Adrenal gland (tissue), 5 donors: ENCODE measurements at regions not wholly inside any gene's neighbourhood (a gene's known extent, or its start where the extent isn't known, plus 50 kb on each side); places are given as distances from the start of the nearest gene placed in this dataset.

ENCODE experiments used
- POLR2A ChIP-seq, 2 donors: fragments of 450-650 bp; IDR thresholded peaks; one replicate each; pipeline ENCODE4 v1.6.1; 2017; ENCODE audit warnings: antibody characterized with exemption in 2 of 2, mild to moderate bottlenecking in 2 of 2, moderate library complexity in 1 of 2
- TF ChIP-seq, protein P1 (sequence below), 6 experiments: fragments of 450-650 bp in 4 of 6; fragments of 200-600 bp in 2 of 6; sonication (generic) in 1 of 6; IDR thresholded peaks; 1 replicate in 5 of 6; 2 replicates in 1 of 6; pipeline versions ENCODE4 v1.5.1 to v1.8.0; 2016 to 2021; ENCODE audit warnings: antibody characterized with exemption in 6 of 6, mild to moderate bottlenecking in 2 of 6, moderate library complexity in 1 of 6
- donor health status: DM: no; HTN: no; CAD: no.

DNA sequence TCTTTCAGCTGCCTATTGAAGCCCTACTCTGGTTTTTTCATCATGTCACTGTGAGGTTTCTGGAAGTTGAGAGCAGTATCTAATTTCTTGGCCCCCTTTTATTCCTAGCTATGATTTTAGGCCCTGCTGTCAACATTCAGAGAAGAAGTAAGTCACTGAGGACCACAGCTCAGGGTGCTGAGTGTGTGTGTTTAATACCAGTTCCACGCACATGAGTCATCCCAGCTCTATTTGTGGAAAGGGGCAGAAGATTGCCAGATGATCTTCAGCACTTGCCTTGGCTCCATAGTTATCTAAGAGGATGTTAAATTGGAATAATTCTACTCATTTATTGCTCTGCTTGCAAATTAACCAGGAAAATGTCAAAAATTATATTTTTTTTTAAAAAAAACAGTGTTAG lies 65.5 kb upstream of the SLC38A4 start:
- TF ChIP-seq, protein P1, sequence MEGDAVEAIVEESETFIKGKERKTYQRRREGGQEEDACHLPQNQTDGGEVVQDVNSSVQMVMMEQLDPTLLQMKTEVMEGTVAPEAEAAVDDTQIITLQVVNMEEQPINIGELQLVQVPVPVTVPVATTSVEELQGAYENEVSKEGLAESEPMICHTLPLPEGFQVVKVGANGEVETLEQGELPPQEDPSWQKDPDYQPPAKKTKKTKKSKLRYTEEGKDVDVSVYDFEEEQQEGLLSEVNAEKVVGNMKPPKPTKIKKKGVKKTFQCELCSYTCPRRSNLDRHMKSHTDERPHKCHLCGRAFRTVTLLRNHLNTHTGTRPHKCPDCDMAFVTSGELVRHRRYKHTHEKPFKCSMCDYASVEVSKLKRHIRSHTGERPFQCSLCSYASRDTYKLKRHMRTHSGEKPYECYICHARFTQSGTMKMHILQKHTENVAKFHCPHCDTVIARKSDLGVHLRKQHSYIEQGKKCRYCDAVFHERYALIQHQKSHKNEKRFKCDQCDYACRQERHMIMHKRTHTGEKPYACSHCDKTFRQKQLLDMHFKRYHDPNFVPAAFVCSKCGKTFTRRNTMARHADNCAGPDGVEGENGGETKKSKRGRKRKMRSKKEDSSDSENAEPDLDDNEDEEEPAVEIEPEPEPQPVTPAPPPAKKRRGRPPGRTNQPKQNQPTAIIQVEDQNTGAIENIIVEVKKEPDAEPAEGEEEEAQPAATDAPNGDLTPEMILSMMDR (IDR thresholded peaks at IDR 0.05), result no peak
- TF ChIP-seq POLR2A (IDR thresholded peaks at IDR 0.05), result no peak
